ENCODE measurements at regions not wholly inside any gene's neighbourhood (a gene's known extent, or its start where the extent isn't known, plus 50 kb on each side); places are given as distances from the start of the nearest gene placed in this dataset.
A peak's percentile ranks its signal among the peaks of the same experiment; 100 is the strongest.
"Not testable (repeated sequence)": the region's sequence is repeated elsewhere in the genome, so short reads cannot be mapped to it uniquely, and the experiment has no call there.

GRCh38 chr13:31385540-31385939 is 185.8 kb downstream of the B3GLCT start:
- DNase-seq: peak; percentile 31

- DNase-seq: no peak
Measured at GRCh38 chr13:31394506-31394905, 194.7 kb downstream of the B3GLCT start.

GRCh38 chr13:31395090-31395489 is 195.3 kb downstream of the B3GLCT start:
- no peak for DNase-seq

- DNase-seq: no peak
Measured at GRCh38 chr13:31399690-31400089, 199.9 kb downstream of the B3GLCT start.

GRCh38 chr13:31403711-31404110 is 203.9 kb downstream of the B3GLCT start:
- DNase-seq: not testable (repeated sequence)

GRCh38 chr13:31408927-31409326 is 209.2 kb downstream of the B3GLCT start:
- no peak for DNase-seq

- DNase-seq: no peak
Measured at GRCh38 chr13:31409678-31410356, 210.0 kb downstream of the B3GLCT start.

GRCh38 chr13:31413516-31413915 is 213.7 kb downstream of the B3GLCT start:
- no peak for DNase-seq

- DNase-seq: no peak
Measured at GRCh38 chr13:31416066-31416465, 216.3 kb downstream of the B3GLCT start.

- no peak for DNase-seq
Measured at GRCh38 chr13:31418186-31418585, 218.4 kb downstream of the B3GLCT start.

GRCh38 chr13:31421756-31422155 is 222.0 kb downstream of the B3GLCT start:
- no peak for DNase-seq

GRCh38 chr13:31424130-31424729 is 224.5 kb downstream of the B3GLCT start:
- DNase-seq: peak; percentile 78

GRCh38 chr13:31426395-31426794 is 226.6 kb downstream of the B3GLCT start:
- DNase-seq: no peak

GRCh38 chr13:31427151-31428100 is 227.7 kb downstream of the B3GLCT start:
- DNase-seq: no peak

GRCh38 chr13:31431722-31432137 is 232.0 kb downstream of the B3GLCT start:
- DNase-seq: peak; percentile 52

- no peak for DNase-seq
Measured at GRCh38 chr13:31433207-31433606, 233.4 kb downstream of the B3GLCT start.

- no peak for DNase-seq
Measured at GRCh38 chr13:31433746-31434145, 234.0 kb downstream of the B3GLCT start.

GRCh38 chr13:31434613-31435012 is 234.8 kb downstream of the B3GLCT start:
- DNase-seq: no peak

- no peak for DNase-seq
Measured at GRCh38 chr13:31435536-31435935, 235.8 kb downstream of the B3GLCT start.

- no peak for DNase-seq
Measured at GRCh38 chr13:31436478-31436877, 236.7 kb downstream of the B3GLCT start.

- DNase-seq: no peak
Measured at GRCh38 chr13:31437975-31438374, 238.2 kb downstream of the B3GLCT start.

- DNase-seq: no peak
Measured at GRCh38 chr13:31440132-31440531, 240.4 kb downstream of the B3GLCT start.

GRCh38 chr13:31441800-31442510 is 242.2 kb downstream of the B3GLCT start:
- no peak for DNase-seq

All from NCI-H748 treated with DMSO at 0.1 percent for 48 hours (cell line).